Adrenal gland (tissue), 5 donors: ENCODE measurements at regions not wholly inside any gene's neighbourhood (a gene's known extent, or its start where the extent isn't known, plus 50 kb on each side); places are given as distances from the start of the nearest gene placed in this dataset.

ENCODE experiments used
- POLR2A ChIP-seq, 2 donors: fragments of 450-650 bp; IDR thresholded peaks; one replicate each; pipeline ENCODE4 v1.6.1; 2017; ENCODE audit warnings: antibody characterized with exemption in 2 of 2, mild to moderate bottlenecking in 2 of 2, moderate library complexity in 1 of 2
- TF ChIP-seq, protein P1 (sequence below), 6 experiments: fragments of 450-650 bp in 4 of 6; fragments of 200-600 bp in 2 of 6; sonication (generic) in 1 of 6; IDR thresholded peaks; 1 replicate in 5 of 6; 2 replicates in 1 of 6; pipeline versions ENCODE4 v1.5.1 to v1.8.0; 2016 to 2021; ENCODE audit warnings: antibody characterized with exemption in 6 of 6, mild to moderate bottlenecking in 2 of 6, moderate library complexity in 1 of 6
- donor health status: DM: no; HTN: no; CAD: no.

DNA sequence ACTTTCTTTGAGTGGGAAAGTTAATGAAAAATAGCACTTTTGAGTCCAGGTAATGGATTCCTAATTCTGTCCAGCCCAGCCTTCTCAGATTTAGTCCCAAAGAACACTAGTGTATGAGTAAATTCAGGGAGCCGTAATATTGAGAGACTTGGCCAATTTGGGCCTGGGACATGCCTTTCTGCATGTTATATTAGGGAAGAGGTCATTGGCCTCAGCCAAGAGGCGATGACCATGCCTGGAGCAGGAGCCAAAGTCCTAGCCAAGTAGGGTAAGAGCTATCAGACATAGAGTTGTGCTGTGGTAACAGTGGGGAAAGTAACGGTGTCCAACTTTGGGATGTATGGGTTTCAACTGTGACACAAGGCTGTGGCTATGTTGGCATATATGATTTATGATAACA, 336.5 kb upstream of the ZNF804A start:
- TF ChIP-seq, protein P1, sequence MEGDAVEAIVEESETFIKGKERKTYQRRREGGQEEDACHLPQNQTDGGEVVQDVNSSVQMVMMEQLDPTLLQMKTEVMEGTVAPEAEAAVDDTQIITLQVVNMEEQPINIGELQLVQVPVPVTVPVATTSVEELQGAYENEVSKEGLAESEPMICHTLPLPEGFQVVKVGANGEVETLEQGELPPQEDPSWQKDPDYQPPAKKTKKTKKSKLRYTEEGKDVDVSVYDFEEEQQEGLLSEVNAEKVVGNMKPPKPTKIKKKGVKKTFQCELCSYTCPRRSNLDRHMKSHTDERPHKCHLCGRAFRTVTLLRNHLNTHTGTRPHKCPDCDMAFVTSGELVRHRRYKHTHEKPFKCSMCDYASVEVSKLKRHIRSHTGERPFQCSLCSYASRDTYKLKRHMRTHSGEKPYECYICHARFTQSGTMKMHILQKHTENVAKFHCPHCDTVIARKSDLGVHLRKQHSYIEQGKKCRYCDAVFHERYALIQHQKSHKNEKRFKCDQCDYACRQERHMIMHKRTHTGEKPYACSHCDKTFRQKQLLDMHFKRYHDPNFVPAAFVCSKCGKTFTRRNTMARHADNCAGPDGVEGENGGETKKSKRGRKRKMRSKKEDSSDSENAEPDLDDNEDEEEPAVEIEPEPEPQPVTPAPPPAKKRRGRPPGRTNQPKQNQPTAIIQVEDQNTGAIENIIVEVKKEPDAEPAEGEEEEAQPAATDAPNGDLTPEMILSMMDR (IDR thresholded peaks at IDR 0.05), result no peak
- TF ChIP-seq POLR2A (IDR thresholded peaks at IDR 0.05), result no peak
